Thyroid gland (tissue), 4 donors: ENCODE measurements at regions not wholly inside any gene's neighbourhood (a gene's known extent, or its start where the extent isn't known, plus 50 kb on each side); places are given as distances from the start of the nearest gene placed in this dataset.

Experiments used
- DNase-seq, 2 donors: peaks; one replicate each; pipeline ENCODE4 v3.0.0-alpha.2; 2019
- H3K27ac ChIP-seq, 3 donors: fragments of 200-600 bp; sonication (generic); 1 replicate in 2 of 3; 2 replicates in 1 of 3; pipeline ENCODE4 v1.5.1; 2016 to 2019; ENCODE audit warnings: mild to moderate bottlenecking in 1 of 3, moderate library complexity in 1 of 3
- H3K27me3 ChIP-seq: fragments of 200-600 bp; sonication (generic); one replicate; pipeline ENCODE4 v1.5.1; 2019
- H3K36me3 ChIP-seq, 2 donors: fragments of 200-600 bp; sonication (generic); one replicate each; pipeline ENCODE4 v1.5.1; 2016 to 2019
- H3K4me1 ChIP-seq, 2 donors: fragments of 200-600 bp; sonication (generic); one replicate each; pipeline ENCODE4 v1.5.1; 2017 to 2019
- H3K4me3 ChIP-seq, 3 donors: fragments of 200-600 bp; sonication (generic); replicated peaks in 1 of 3; 1 replicate in 2 of 3; 2 replicates in 1 of 3; pipeline ENCODE4 v1.5.1; 2016; ENCODE audit warnings: mild to moderate bottlenecking in 1 of 3
- H3K9me3 ChIP-seq: fragments of 200-600 bp; sonication (generic); one replicate; pipeline ENCODE4 v1.5.1; 2017
- CTCF ChIP-seq, 6 experiments: fragments of 200-600 bp in 3 of 6; fragments of 450-650 bp in 3 of 6; sonication (generic) in 3 of 6; IDR thresholded peaks; one replicate each; pipeline ENCODE4 v1.5.1; 2016 to 2019; ENCODE audit warnings: antibody characterized with exemption in 6 of 6, mild to moderate bottlenecking in 2 of 6, inconsistent platforms in 1 of 6, moderate library complexity in 1 of 6
- POLR2A ChIP-seq, 2 donors: fragments of 450-650 bp; IDR thresholded peaks; one replicate each; pipeline ENCODE4 v1.6.1; 2017; ENCODE audit warnings: antibody characterized with exemption in 2 of 2, mild to moderate bottlenecking in 2 of 2, moderate library complexity in 1 of 2
- WGBS, 2 donors: methylation state at CpG; one replicate each; pipeline ENCODE4 v1.1.5; 2017; 5-methylcytosine and 5-hydroxymethylcytosine counted together
- intact Hi-C: fragments of 100-400 bp; cut with DNase I; formaldehyde crosslinking; loops from one replicate; pipeline ENCODE4 v1.15.1; 2023

GRCh38 chr1:168474322-168474721 is 69.5 kb downstream of the XCL2 start:
- Histone ChIP-seq H3K9me3 (no peaks in the 10 kb centered on the region), H3K4me1 (peaks cover 0 to 5% of the 10 kb centered on the region in 2 donors), H3K36me3 (no peaks in the 10 kb centered on the region), H3K27me3 (no peaks in the 10 kb centered on the region), H3K4me3 (no peak overlapping the region), H3K27ac (no peak overlapping the region)
- WGBS, 2 donors, result 100% methylated on average over 1 of the region's 1 CpG
- intact Hi-C loops, result no loop called here
- no peak for DNase-seq
- TF ChIP-seq CTCF (IDR thresholded peaks at IDR 0.05) (no peak), POLR2A (IDR thresholded peaks at IDR 0.05) (no peak)

- H3K27me3 ChIP-seq, result no peaks in the 10 kb centered on the region
- H3K9me3 ChIP-seq, result no peaks in the 10 kb centered on the region
- H3K36me3 ChIP-seq, result no peaks in the 10 kb centered on the region
- H3K4me3 ChIP-seq, result no peak overlapping the region
- DNase-seq, result no peak
- no peak for TF ChIP-seq CTCF (IDR thresholded peaks at IDR 0.05)
- no peak for TF ChIP-seq POLR2A (IDR thresholded peaks at IDR 0.05)
- intact Hi-C loops, result no loop called here
- H3K27ac ChIP-seq, result no peak overlapping the region
- H3K4me1 ChIP-seq, result peaks cover 0 to 5% of the 10 kb centered on the region in 2 donors
Observed at GRCh38 chr1:168473126-168473525, 70.7 kb downstream of the XCL2 start.

GRCh38 chr1:168472223-168472622 is 71.6 kb downstream of the XCL2 start:
- TF ChIP-seq POLR2A (IDR thresholded peaks at IDR 0.05) (no peak), CTCF (IDR thresholded peaks at IDR 0.05) (no peak)
- no peak overlapping the region for H3K27ac ChIP-seq
- H3K9me3 ChIP-seq, result no peaks in the 10 kb centered on the region
- intact Hi-C loops, result no loop called here
- WGBS, 2 donors, result 71 to 87% methylated on average over 2 of the region's 2 CpGs
- H3K27me3 ChIP-seq, result no peaks in the 10 kb centered on the region
- H3K36me3 ChIP-seq, result no peaks in the 10 kb centered on the region
- H3K4me1 ChIP-seq, result peaks cover 0 to 5% of the 10 kb centered on the region in 2 donors
- DNase-seq, result no peak
- H3K4me3 ChIP-seq, result no peak overlapping the region

- Histone ChIP-seq H3K4me1 (peaks cover 0 to 8% of the 10 kb centered on the region in 2 donors), H3K4me3 (no peak overlapping the region), H3K9me3 (no peaks in the 10 kb centered on the region), H3K27ac (peak overlapping the region in 1 of 3 donors; percentile 22), H3K36me3 (no peaks in the 10 kb centered on the region), H3K27me3 (no peaks in the 10 kb centered on the region)
- TF ChIP-seq POLR2A (IDR thresholded peaks at IDR 0.05), result no peak
- no peak for TF ChIP-seq CTCF (IDR thresholded peaks at IDR 0.05)
- 39 to 72% methylated on average over 1 of the region's 1 CpG for WGBS, 2 donors
- DNase-seq, result no peak
- intact Hi-C loops, result no loop called here
Observed at GRCh38 chr1:168470901-168471431, 72.8 kb downstream of the XCL2 start.

- H3K4me1 ChIP-seq, result peaks cover 0 to 10% of the 10 kb centered on the region in 2 donors
- no peak overlapping the region for H3K4me3 ChIP-seq
- H3K27me3 ChIP-seq, result no peaks in the 10 kb centered on the region
- H3K27ac ChIP-seq, result no peak overlapping the region
- intact Hi-C loops, result no loop called here
- no peaks in the 10 kb centered on the region for H3K36me3 ChIP-seq
- peak; percentile 19 to 23 for DNase-seq
- TF ChIP-seq POLR2A (IDR thresholded peaks at IDR 0.05) (no peak), CTCF (IDR thresholded peaks at IDR 0.05) (no peak)
- 71 to 74% methylated on average over 6 of the region's 6 CpGs for WGBS, 2 donors
- no peaks in the 10 kb centered on the region for H3K9me3 ChIP-seq
Observed at GRCh38 chr1:168469690-168470089, 74.1 kb downstream of the XCL2 start.
